AG20443 (cell line): ENCODE measurements at regions not wholly inside any gene's neighbourhood (a gene's known extent, or its start where the extent isn't known, plus 50 kb on each side); places are given as distances from the start of the nearest gene placed in this dataset.
A peak's percentile ranks its signal among the peaks of the same experiment; 100 is the strongest.
"Not testable (repeated sequence)": the region's sequence is repeated elsewhere in the genome, so short reads cannot be mapped to it uniquely, and the experiment has no call there.

ENCODE experiments used
- DNase-seq: peaks from one replicate; pipeline ENCODE4 v3.0.0; 2012; ENCODE audit warnings: low spot score, mixed read lengths

DNA sequence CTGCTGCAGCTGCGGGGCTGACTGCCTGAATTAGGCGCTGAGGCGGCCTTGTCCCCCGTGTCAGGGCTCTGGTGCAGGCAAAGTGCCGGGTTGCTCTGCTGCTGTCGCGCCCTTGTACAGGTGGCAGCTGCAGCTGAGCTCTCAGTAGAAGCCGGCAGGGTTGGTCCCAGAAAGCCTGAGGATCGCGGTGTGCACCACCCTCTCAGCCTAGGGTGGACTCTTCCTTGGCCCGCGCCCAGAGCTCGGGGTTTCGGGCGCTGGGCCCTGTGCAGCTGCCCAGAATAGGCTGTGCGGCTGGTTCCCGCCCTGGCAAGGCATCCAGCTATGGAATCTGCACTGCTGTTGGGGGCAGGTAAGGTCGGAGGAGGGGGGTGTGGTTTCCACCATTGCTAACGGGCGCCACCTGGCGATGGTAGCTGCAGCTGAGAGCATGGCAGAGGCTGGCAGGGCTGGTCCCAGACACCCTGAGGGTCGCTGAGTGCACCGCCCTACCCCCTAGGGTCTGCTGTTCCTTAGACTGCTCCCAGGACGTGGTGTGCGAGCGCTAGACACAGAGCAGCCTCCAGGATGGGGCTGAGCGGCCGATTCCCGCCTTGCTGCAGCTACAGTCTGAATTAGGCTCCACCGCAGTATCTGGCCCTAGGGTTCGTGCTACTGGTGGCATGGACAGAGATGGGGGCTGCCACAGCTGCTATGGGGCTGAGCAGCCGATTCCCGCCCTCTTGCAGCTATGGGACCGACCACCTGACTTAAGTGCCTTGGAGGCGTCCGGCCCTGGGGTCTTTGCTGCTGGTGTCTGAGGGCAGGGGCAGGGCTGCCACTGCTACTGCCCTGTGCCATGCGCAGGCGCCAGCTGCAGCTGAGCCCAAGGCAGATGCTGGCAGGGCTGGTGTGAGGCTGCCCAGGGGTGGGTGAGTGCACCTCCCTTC lies 145.0 kb downstream of the CCDC74A start:
- peak; percentile 43 for DNase-seq

GRCh38 chr2:131673400-131674173 lies 145.9 kb downstream of the CCDC74A start:
- DNase-seq, result peak; percentile 82

DNA sequence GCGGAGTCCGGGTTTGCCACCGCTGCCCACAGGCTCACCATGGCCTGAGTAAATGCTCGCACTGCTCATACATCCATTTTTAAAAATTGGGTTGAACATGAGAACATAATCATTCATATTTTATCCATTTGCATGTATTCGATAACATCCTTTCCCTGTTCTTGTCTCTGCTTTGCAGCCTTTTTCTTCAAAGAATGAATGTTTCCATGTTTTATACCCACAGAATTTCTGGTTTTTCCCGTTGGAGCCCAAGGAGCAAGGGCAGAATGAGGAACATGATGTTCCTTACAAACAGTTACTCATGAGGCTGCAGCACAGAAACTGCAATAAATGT lies 146.5 kb downstream of the CCDC74A start:
- no peak for DNase-seq

DNA sequence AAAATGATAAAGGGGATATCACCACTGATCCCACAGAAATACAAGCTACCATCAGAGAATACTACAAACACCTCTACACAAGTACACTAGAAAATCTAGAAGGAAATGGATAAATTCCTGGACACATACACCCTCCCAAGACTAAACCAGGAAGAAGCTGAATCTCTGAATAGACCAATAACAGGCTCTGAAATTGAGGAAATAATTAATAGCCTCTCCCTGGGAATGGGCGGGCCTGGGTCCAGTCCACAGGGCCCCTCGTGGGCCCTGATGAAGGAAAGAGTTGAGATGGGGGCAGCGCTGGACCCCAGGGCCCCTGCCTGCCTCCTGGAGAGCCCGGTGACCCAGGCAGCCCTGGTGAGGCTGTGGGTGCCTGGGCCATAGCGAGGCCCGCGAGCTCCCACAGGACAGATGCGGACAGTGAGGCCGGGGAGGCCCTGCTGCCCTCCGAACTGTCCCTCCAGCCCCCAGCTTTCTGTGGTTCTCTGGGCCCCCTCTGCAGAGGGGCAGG lies 154.0 kb downstream of the CCDC74A start:
- peak; percentile 27 for DNase-seq

DNA sequence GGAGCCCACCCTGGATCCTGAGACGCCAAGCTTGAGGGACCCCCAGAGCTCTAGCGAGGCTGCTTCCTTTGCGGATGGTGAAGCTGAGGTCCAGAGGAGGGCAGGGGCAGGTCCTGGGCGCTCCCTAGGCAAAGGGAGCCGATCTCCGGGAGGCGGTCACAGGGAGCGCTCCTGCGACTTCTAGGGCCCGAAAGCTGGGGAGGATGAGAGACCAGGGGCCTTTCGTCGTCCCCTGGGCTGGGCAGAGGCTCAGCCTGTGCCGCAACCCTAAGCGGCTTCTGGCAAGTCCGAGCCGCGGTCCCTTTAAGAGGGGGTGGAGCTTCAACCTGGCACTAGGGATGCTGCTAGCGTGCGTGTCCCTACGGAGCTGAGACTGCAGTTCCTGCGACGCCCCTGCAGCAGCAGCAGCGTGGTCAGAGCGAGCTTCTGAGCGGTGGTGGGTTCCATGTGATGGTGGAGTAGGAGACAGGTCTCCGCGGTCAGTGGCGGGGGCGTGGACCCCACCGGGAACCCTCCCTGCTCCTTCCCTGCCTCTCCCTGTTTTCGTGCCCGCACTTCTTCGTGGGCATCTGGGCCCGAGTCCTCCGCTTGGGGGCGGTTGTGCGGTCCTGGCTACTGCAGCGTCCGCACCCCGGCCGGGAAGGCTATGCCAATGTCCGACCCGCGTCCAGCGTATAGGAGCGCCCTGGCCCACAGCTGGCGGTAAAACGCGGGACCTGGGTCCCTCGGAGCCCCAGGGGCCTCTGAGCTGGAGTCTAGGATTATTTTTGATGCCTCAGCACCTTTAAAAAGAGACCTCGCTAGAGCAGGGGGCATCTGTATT lies 154.6 kb downstream of the CCDC74A start:
- peak; percentile 87 for DNase-seq

DNA sequence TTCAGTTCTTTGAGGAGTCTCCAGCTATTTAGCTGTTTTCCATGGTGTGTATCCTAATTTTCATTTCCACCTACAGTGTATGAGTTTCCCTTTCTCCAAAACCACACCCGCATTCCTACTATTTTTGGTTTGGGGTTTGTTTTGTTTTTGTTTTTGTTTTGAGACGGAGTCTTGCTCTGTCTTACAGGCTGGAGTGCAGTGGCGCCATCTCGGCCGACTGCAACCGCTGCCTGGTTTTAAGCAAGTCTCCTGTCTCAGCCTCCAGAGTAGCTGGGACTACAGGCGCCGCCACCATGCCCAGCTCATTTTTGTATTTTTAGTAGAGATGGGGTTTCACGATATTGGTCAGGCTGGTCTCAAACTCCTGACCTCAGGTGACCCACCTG lies 155.2 kb downstream of the CCDC74A start:
- not testable (repeated sequence) for DNase-seq

DNA sequence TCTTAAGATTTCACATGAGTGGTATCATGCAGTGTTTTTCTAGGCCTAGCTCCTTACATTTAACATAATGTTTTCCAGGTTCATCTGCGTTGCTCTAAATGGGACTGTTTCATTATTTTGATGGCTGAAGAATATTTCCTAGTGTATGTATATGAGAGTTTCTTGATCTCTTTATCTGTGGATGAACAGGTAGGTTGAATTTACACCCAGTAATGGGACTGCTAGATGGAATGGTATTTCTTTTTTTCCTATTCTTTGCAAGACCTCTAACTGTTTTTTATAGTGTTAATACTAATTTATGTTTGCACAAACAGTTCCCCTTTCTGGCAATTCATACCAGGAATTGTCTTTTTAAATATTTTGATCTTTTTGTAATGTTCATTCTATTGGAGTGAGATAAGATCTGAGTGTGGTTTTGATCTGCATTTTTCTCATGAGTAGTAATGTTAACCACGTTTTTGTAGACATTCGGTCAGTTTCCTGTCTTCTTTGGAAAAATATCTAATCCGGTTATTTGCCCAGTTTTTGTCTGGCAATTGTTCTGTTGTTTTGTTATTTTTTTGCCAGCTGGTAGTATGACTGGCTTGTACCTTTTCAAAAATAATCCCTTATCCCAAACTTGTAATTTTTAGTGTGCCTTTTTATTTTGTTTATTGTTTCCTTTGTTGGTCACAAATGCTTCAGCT lies 157.1 kb downstream of the CCDC74A start:
- not testable (repeated sequence) for DNase-seq

- not testable (repeated sequence) for DNase-seq
These were observed 158.6 kb downstream of the CCDC74A start for GRCh38 chr2:131686164-131686893.

GRCh38 chr2:131686894-131687238 lies 159.2 kb downstream of the CCDC74A start:
- DNase-seq, result not testable (repeated sequence)

DNA sequence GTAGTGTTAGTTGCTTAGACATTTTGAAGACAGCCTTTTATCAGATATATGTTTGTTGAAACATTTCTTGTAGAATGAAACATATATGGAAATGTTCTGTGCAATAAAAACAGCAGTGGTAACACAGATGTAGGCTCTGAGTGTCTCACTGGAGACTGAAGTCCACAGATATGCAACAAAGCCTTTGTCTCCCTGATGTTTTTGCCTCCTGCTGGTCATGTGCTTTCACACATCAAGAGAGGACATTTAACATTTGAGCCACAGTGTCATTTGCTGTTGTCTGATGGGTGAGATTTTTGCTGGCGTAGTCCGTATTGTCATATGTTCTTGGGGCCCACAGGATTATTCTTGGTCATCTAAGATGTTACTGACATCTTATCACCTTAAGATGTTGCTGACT lies 161.4 kb downstream of the CCDC74A start:
- DNase-seq, result not testable (repeated sequence)

DNA sequence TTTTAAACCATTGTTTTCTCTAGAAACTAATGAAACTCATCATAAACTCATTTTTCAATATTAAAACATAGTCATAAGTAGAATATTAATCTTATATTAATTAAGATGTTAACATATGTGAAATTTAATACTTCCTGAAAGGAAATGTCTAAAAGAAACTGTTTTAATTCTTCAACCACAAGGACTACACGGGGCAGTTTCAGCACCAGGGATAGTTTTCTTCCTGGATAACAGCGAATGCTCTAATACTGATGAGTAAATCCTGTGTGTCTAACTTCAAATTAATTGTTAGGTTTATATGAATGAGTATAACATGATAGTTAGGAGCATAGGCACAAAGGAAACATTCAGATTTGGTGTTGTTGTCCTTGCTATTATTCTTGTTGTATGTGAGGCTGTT lies 183.6 kb downstream of the CCDC74A start:
- not testable (repeated sequence) for DNase-seq

DNA sequence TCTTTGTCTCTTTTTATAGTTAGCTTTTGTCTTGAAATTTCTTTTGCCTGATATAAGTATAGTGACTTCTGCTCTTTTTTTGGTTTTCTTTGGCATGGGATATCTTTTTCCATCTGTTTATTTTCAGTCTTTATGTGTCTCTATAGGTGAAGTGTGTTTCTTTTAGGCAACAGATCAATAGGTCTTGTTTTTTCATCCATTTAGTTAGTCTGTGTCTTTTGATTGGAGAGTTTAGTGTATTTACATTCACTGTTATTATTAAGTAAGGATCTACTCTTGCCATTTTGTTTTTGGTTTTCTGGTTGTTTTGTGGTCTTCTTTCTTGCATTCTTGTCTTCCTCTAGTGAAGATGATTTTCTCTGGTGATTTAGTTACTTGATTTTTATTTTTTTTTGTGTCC lies 190.2 kb downstream of the CCDC74A start:
- DNase-seq, result not testable (repeated sequence)

- DNase-seq, result not testable (repeated sequence)
These were observed 193.5 kb downstream of the CCDC74A start for GRCh38 chr2:131721163-131721562.

- not testable (repeated sequence) for DNase-seq
These were observed 194.6 kb downstream of the CCDC74A start for GRCh38 chr2:131722256-131722655.

DNA sequence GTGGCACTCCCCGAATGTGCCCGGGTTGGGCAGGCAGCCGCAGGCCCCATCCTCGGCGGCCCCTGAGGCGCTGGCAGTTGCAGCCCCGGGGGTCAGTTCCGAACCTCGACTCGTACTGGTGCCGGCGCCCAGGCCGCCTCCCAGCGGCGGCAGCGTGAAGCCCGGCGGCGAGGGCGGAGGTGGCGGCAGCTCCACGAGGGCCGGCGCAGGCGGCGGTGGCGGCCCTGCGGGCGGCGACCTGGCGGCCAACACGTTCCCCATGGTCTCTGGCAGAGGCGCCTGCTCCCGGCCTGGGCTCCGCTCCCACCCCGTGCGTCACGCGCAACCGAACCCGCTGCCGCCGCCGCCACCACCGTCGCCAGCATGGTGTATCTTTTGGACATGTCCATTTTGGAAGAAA lies 196.3 kb downstream of the CCDC74A start:
- DNase-seq, result no peak

DNA sequence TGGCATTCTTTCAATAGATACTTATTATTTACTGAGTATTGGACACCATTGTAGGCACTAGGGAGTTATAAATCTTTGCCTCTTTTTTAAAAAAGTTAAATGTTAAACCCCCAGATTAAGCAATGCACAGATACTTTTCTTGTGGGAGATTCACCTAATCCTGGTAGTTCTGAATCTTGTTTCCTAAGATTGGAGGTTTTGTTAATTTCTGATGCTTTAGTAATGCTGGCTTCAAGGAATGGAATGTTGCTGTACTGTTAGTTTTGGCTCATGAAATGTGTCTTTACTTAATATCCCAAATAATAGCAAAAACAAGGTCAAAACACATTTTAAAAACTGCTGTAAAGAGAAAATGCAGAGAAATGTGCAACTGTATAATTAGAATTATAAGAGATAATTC lies 200.8 kb downstream of the CCDC74A start:
- peak; percentile 8 for DNase-seq

GRCh38 chr2:131733530-131733929 lies 205.8 kb downstream of the CCDC74A start:
- not testable (repeated sequence) for DNase-seq

DNA sequence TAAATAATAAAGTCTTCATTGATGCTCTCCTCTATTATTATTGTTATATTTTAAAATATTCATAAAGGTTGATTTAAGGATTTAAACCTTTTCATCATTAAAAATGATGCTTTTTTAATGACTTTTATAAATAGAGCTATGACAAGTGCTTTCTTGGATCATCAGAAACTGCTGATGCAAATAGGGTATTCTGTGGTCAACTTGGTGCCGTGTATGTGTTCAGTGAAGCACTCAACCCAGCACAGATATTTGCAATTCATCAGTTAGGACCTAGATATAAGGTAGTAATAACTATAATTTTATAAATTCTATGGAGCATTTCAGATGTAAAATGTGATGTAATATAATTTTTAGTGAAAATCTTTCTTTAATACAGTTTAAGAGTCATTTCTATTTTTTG lies 208.7 kb downstream of the CCDC74A start:
- DNase-seq, result not testable (repeated sequence)

GRCh38 chr2:131738533-131738932 lies 210.8 kb downstream of the CCDC74A start:
- DNase-seq, result not testable (repeated sequence)

- not testable (repeated sequence) for DNase-seq
These were observed 211.3 kb downstream of the CCDC74A start for GRCh38 chr2:131738996-131739434.
